ENCODE measurements at regions not wholly inside any gene's neighbourhood (a gene's known extent, or its start where the extent isn't known, plus 50 kb on each side); places are given as distances from the start of the nearest gene placed in this dataset.

GRCh38 chr12:104877103-104877705 lies 80.9 kb downstream of the SLC41A2 start:
- TF ChIP-seq LEF1 (IDR thresholded peaks at IDR 0.05; ENCODE audit: borderline replicate concordance) (no peak), SP1 (IDR thresholded peaks at IDR 0.05) (no peak), PKNOX1 (IDR thresholded peaks at IDR 0.05) (no peak), L3MBTL2 (conservative IDR thresholded peaks at IDR 0.05) (no peak), TARDBP (IDR thresholded peaks at IDR 0.05) (no peak), ELF4 (IDR thresholded peaks at IDR 0.05) (no peak), FOXK2 (IDR thresholded peaks at IDR 0.05) (no peak), ZNF384 (IDR thresholded peaks at IDR 0.05) (no peak), FOXM1 (IDR thresholded peaks at IDR 0.05; ENCODE audit: borderline replicate concordance) (no peak), BHLHE40 (IDR thresholded peaks at IDR 0.05; ENCODE audit: borderline replicate concordance) (no peak), CTBP1 (IDR thresholded peaks at IDR 0.05; ENCODE audit: borderline replicate concordance) (no peak), ARNT (IDR thresholded peaks at IDR 0.05) (no peak), SUZ12 (IDR thresholded peaks at IDR 0.05) (no peak), NFRKB (IDR thresholded peaks at IDR 0.05) (no peak), FOXA1 (IDR thresholded peaks at IDR 0.05) (no peak), HDGF (IDR thresholded peaks at IDR 0.05; ENCODE audit: borderline replicate concordance) (no peak)
- DNase-seq (ENCODE audit: extremely low spot score) = peak; percentile 11
- CTCF ChIA-PET = interaction anchor here (1.6 kb wide), 1 partner anchor 495 kb away, joined by 4 read pairs; no protein-coding TSS in a partner anchor
- POLR2A ChIA-PET = no interaction called here

- TF ChIP-seq NFRKB (IDR thresholded peaks at IDR 0.05) (no peak), ZNF384 (IDR thresholded peaks at IDR 0.05) (no peak), SUZ12 (IDR thresholded peaks at IDR 0.05) (no peak), ARNT (IDR thresholded peaks at IDR 0.05) (no peak), ELF4 (IDR thresholded peaks at IDR 0.05) (no peak), SP1 (IDR thresholded peaks at IDR 0.05) (no peak), FOXM1 (IDR thresholded peaks at IDR 0.05; ENCODE audit: borderline replicate concordance) (no peak), FOXA1 (IDR thresholded peaks at IDR 0.05) (no peak), L3MBTL2 (conservative IDR thresholded peaks at IDR 0.05) (no peak), HDGF (IDR thresholded peaks at IDR 0.05; ENCODE audit: borderline replicate concordance) (no peak), FOXK2 (IDR thresholded peaks at IDR 0.05) (no peak), BHLHE40 (IDR thresholded peaks at IDR 0.05; ENCODE audit: borderline replicate concordance) (no peak)
- ChIA-PET POLR2A (no interaction called here), CTCF (no interaction called here)
- DNase-seq (ENCODE audit: extremely low spot score) = no peak
Observed at GRCh38 chr12:104873374-104873773, 84.7 kb downstream of the SLC41A2 start.

DNA sequence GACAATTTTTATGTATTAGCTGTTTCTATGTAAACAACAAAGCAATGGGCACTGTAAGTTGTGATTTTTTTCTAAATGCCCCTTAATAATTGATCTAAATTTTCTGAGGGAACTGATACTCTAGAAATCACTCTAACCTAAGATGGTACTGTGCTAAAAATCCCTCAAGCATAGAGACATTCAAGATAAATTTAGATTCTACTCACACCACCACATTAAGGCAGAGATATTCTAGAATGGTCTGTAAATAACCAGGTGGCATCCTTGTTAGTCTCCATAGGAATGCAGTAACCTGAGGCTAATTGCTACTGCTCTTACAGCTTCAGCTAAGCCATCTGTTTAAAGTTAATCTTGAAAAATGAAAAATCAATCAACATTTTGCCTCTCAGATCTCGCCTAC lies 87.3 kb downstream of the SLC41A2 start:
- POLR2A ChIA-PET = no interaction called here
- TF ChIP-seq SUZ12 (IDR thresholded peaks at IDR 0.05) = no peak
- no peak for TF ChIP-seq ELF4 (IDR thresholded peaks at IDR 0.05)
- TF ChIP-seq TARDBP (IDR thresholded peaks at IDR 0.05) = no peak
- no peak for TF ChIP-seq SP1 (IDR thresholded peaks at IDR 0.05)
- no peak for TF ChIP-seq PKNOX1 (IDR thresholded peaks at IDR 0.05)
- no peak for TF ChIP-seq CTBP1 (IDR thresholded peaks at IDR 0.05; ENCODE audit: borderline replicate concordance)
- TF ChIP-seq BHLHE40 (IDR thresholded peaks at IDR 0.05; ENCODE audit: borderline replicate concordance) = no peak
- no peak for TF ChIP-seq ZNF384 (IDR thresholded peaks at IDR 0.05)
- no peak for TF ChIP-seq FOXM1 (IDR thresholded peaks at IDR 0.05; ENCODE audit: borderline replicate concordance)
- TF ChIP-seq FOXK2 (IDR thresholded peaks at IDR 0.05) = no peak
- no peak for TF ChIP-seq FOXA1 (IDR thresholded peaks at IDR 0.05)
- TF ChIP-seq LEF1 (IDR thresholded peaks at IDR 0.05; ENCODE audit: borderline replicate concordance) = no peak
- CTCF ChIA-PET = no interaction called here
- no peak for DNase-seq (ENCODE audit: extremely low spot score)

- POLR2A ChIA-PET = no interaction called here
- DNase-seq (ENCODE audit: extremely low spot score) = no peak
- TF ChIP-seq NFRKB (IDR thresholded peaks at IDR 0.05) (no peak), TARDBP (IDR thresholded peaks at IDR 0.05) (no peak), SUZ12 (IDR thresholded peaks at IDR 0.05) (no peak), HDGF (IDR thresholded peaks at IDR 0.05; ENCODE audit: borderline replicate concordance) (no peak), ARNT (IDR thresholded peaks at IDR 0.05) (no peak), ZNF384 (IDR thresholded peaks at IDR 0.05) (no peak), FOXA1 (IDR thresholded peaks at IDR 0.05) (no peak), FOXM1 (IDR thresholded peaks at IDR 0.05; ENCODE audit: borderline replicate concordance) (no peak), CTBP1 (IDR thresholded peaks at IDR 0.05; ENCODE audit: borderline replicate concordance) (no peak), FOXK2 (IDR thresholded peaks at IDR 0.05) (no peak), BHLHE40 (IDR thresholded peaks at IDR 0.05; ENCODE audit: borderline replicate concordance) (no peak), PKNOX1 (IDR thresholded peaks at IDR 0.05) (no peak), LEF1 (IDR thresholded peaks at IDR 0.05; ENCODE audit: borderline replicate concordance) (no peak), SP1 (IDR thresholded peaks at IDR 0.05) (no peak)
- CTCF ChIA-PET = no interaction called here
Observed at GRCh38 chr12:104866291-104866690, 91.8 kb downstream of the SLC41A2 start.

GRCh38 chr12:104865080-104865479 lies 93.0 kb downstream of the SLC41A2 start:
- ChIA-PET CTCF (no interaction called here), POLR2A (no interaction called here)
- TF ChIP-seq L3MBTL2 (conservative IDR thresholded peaks at IDR 0.05) (no peak), HDGF (IDR thresholded peaks at IDR 0.05; ENCODE audit: borderline replicate concordance) (no peak), NFRKB (IDR thresholded peaks at IDR 0.05) (no peak), ELF4 (IDR thresholded peaks at IDR 0.05) (no peak), TARDBP (IDR thresholded peaks at IDR 0.05) (no peak), FOXM1 (IDR thresholded peaks at IDR 0.05; ENCODE audit: borderline replicate concordance) (no peak)
- DNase-seq (ENCODE audit: extremely low spot score) = no peak

- POLR2A ChIA-PET = no interaction called here
- TF ChIP-seq SUZ12 (IDR thresholded peaks at IDR 0.05) (no peak), PKNOX1 (IDR thresholded peaks at IDR 0.05) (no peak), LEF1 (IDR thresholded peaks at IDR 0.05; ENCODE audit: borderline replicate concordance) (no peak), FOXM1 (IDR thresholded peaks at IDR 0.05; ENCODE audit: borderline replicate concordance) (no peak), FOXA1 (IDR thresholded peaks at IDR 0.05) (no peak), ELF4 (IDR thresholded peaks at IDR 0.05) (no peak), FOXK2 (IDR thresholded peaks at IDR 0.05) (no peak), CTBP1 (IDR thresholded peaks at IDR 0.05; ENCODE audit: borderline replicate concordance) (no peak), HDGF (IDR thresholded peaks at IDR 0.05; ENCODE audit: borderline replicate concordance) (no peak)
- DNase-seq (ENCODE audit: extremely low spot score) = no peak
- CTCF ChIA-PET = no interaction called here
Observed at GRCh38 chr12:104864668-104865067, 93.4 kb downstream of the SLC41A2 start.

Data from HEK293T (cell line).